ENCODE measurements at regions not wholly inside any gene's neighbourhood (a gene's known extent, or its start where the extent isn't known, plus 50 kb on each side); places are given as distances from the start of the nearest gene placed in this dataset.

GRCh38 chr6:167731216-167731615, 95.5 kb upstream of the AFDN start:
- Mint-ChIP-seq H3K27ac (no peak overlapping the region), H3K4me3 (no peak overlapping the region), H3K9me3 (peaks cover 7% of the 10 kb centered on the region), H3K36me3 (peaks cover 3% of the 10 kb centered on the region), H3K27me3 (peaks cover 10% of the 10 kb centered on the region), H3K4me1 (peaks cover 7% of the 10 kb centered on the region)
- ATAC-seq (ENCODE audit: low read depth) (no peak), DNase-seq (ENCODE audit: low spot score in 2 of 2) (no peak)

DNA sequence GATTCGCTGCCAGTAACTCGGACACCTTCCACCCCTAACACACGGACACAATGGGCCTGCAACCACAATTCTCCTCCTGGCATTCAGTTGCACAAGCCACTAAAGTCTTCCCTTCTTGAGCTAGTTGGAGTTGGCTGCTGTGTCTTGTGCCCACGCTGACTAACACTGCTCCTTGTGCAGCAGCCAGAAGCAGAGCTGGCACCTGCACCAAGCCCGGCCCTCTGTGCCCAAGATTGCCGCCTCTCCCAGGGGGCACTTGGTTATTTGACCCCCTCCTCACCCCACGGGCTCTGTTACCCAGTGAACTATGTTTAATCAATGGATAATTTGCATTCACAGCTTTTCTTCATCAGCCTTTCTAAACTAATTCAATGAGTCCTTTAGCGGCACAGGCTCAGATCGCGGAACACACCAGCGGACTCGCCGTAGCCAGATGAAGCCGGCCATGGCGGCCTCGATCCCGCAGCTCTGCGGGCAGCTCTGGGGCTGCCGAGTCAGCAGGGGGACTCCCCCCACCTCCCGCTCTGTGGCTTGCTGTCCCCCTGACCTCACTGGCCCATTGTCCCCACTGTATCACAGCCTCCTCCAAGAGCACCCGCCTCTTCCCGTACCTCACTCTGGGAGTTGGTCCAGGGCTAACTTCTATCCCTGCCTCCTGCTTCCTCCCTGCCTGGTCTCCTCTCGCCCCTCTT, 94.8 kb upstream of the AFDN start:
- H3K27ac Mint-ChIP-seq, result no peak overlapping the region
- ATAC-seq (ENCODE audit: low read depth) (no peak), DNase-seq (ENCODE audit: low spot score in 2 of 2) (no peak)
- H3K4me1 Mint-ChIP-seq, result peaks cover 7% of the 10 kb centered on the region
- H3K4me3 Mint-ChIP-seq, result no peak overlapping the region
- H3K36me3 Mint-ChIP-seq, result peaks cover 3% of the 10 kb centered on the region
- peaks cover 10% of the 10 kb centered on the region for H3K27me3 Mint-ChIP-seq
- peaks cover 7% of the 10 kb centered on the region for H3K9me3 Mint-ChIP-seq

- ATAC-seq (ENCODE audit: low read depth) (peak; percentile 47), DNase-seq (ENCODE audit: low spot score in 2 of 2) (no peak)
- H3K4me1 Mint-ChIP-seq, result peaks cover 7% of the 10 kb centered on the region
- peaks cover 12% of the 10 kb centered on the region for H3K27me3 Mint-ChIP-seq
- no peak overlapping the region for H3K4me3 Mint-ChIP-seq
- peak overlapping the region; percentile 57 for H3K27ac Mint-ChIP-seq
- H3K9me3 Mint-ChIP-seq, result peaks cover 7% of the 10 kb centered on the region
- H3K36me3 Mint-ChIP-seq, result peaks cover 3% of the 10 kb centered on the region
These were observed 92.7 kb upstream of the AFDN start for GRCh38 chr6:167733740-167734661.

DNA sequence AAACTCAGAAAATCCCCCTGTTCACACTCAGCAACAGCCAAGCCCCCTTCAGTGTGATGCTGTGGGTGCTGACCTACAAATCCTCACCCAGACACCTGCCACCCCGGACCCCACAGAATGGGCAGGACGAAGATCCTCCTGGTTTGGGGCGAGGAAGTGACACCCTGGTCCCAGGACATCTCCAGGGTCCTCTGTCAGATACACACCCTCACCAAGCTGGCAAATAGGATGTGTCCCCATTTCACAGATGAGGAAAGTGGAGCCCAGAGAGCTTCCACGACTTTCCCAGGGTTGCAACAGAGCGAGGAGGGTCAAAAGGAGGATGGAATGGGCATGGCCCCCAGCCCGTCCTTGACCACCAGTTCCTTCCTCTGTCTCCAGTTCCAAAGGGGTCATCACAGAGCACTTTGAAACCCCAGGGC, 92.0 kb upstream of the AFDN start:
- no peak for DNase-seq (ENCODE audit: low spot score in 2 of 2)
- peaks cover 7% of the 10 kb centered on the region for H3K4me1 Mint-ChIP-seq
- H3K27ac Mint-ChIP-seq, result no peak overlapping the region
- no peak overlapping the region for H3K4me3 Mint-ChIP-seq
- peaks cover 15% of the 10 kb centered on the region for H3K27me3 Mint-ChIP-seq
- peaks cover 3% of the 10 kb centered on the region for H3K36me3 Mint-ChIP-seq
- ATAC-seq (ENCODE audit: low read depth), result no peak
- H3K9me3 Mint-ChIP-seq, result peaks cover 7% of the 10 kb centered on the region

- Mint-ChIP-seq H3K4me1 (peaks cover 7% of the 10 kb centered on the region), H3K4me3 (no peak overlapping the region), H3K27ac (no peak overlapping the region), H3K9me3 (peaks cover 6% of the 10 kb centered on the region), H3K36me3 (peaks cover 2% of the 10 kb centered on the region), H3K27me3 (peaks cover 15% of the 10 kb centered on the region)
- DNase-seq (ENCODE audit: low spot score in 2 of 2), result no peak
- no peak for ATAC-seq (ENCODE audit: low read depth)
These were observed 91.4 kb upstream of the AFDN start for GRCh38 chr6:167735084-167735950.

DNA sequence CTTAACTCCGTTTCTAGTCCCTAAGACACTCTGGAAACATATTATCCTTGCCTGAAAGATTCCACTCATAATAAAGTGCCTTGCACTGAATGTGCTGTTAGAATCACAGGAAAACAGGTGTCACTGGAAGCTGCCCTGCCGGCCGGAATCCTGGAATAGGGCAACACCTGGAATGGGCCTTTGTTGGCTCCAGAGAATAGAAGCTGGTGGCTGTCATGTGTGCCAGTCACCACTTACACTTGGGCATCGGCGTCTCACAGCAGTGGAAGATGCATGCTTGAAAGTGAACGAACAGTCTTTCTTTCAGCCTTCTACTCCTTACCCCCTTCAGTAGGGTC, 90.8 kb upstream of the AFDN start:
- no peak for DNase-seq (ENCODE audit: low spot score in 2 of 2)
- Mint-ChIP-seq H3K27ac (no peak overlapping the region), H3K4me1 (peaks cover 7% of the 10 kb centered on the region), H3K4me3 (no peak overlapping the region), H3K36me3 (no peaks in the 10 kb centered on the region), H3K27me3 (peaks cover 14% of the 10 kb centered on the region), H3K9me3 (peaks cover 4% of the 10 kb centered on the region)
- ATAC-seq (ENCODE audit: low read depth), result no peak

DNA sequence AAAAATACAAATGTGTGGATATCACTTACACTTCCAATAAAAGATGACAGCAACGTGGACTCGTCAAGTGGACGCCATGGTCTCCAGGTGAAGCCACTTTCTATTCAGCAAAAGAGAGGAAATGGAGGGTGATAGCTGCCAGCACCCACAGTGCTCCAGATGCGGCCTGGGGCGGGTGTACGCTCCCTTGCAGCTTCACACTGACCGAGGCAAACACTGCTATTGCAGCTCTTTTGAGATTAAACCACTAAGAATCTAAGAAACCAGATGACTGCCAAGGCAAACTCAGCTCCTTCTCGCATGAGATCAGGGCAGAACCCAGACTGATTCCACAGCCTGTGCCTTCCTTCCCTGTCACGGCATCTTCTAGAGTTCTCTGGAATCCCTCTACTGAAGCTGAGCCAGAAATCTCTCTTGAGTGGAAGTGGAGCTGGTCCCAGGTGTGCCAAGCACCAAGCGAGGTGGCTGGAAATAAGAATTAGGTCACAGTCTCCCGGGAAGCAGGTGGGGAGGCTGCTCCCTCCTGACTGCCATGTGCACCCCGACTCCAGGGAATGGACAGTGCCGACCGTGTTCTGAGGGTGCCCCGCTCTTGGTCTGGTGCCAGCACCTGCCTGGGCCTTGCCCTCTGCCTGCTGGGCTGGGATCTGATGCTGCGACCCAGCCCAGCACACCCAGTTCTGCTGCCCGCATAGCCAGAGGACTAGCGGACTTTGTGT, 90.1 kb upstream of the AFDN start:
- H3K4me1 Mint-ChIP-seq, result peaks cover 7% of the 10 kb centered on the region
- peaks cover 14% of the 10 kb centered on the region for H3K27me3 Mint-ChIP-seq
- no peak overlapping the region for H3K27ac Mint-ChIP-seq
- DNase-seq (ENCODE audit: low spot score in 2 of 2) (no peak), ATAC-seq (ENCODE audit: low read depth) (no peak)
- peaks cover 4% of the 10 kb centered on the region for H3K9me3 Mint-ChIP-seq
- H3K4me3 Mint-ChIP-seq, result no peak overlapping the region
- H3K36me3 Mint-ChIP-seq, result no peaks in the 10 kb centered on the region

DNA sequence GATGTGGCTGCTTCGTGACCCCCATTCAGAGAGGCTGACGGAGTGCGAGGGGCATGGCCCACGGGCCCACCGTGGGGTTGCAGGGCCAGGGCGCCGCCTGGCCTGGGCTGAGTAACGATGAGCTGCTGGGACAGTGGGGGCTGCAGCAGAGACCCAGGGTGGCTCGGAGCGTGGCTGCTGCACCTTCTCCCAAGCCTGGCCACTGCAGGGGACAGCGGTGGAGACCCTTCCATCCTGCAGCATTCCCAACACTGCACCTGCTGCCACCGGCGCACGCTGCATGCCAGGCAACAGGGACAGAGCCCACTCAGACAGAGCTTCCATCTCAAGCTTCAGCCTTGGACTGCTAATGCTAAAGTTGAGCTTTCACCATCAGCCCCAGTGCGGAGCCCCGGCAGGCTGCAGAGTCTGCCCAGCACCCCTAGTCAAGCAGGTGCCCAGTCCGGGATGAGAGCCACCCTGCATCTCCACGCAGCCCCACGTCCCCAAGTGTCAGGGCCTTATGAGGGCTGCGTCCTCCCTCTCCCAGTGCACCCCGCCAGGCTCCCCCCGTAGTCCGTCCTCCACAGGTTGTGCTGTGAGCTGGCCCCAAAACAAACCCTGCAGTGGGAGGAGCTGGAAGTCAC, 89.4 kb upstream of the AFDN start:
- H3K36me3 Mint-ChIP-seq, result no peaks in the 10 kb centered on the region
- peaks cover 14% of the 10 kb centered on the region for H3K27me3 Mint-ChIP-seq
- peaks cover 4% of the 10 kb centered on the region for H3K9me3 Mint-ChIP-seq
- no peak for DNase-seq (ENCODE audit: low spot score in 2 of 2)
- H3K4me1 Mint-ChIP-seq, result peaks cover 7% of the 10 kb centered on the region
- H3K4me3 Mint-ChIP-seq, result no peak overlapping the region
- ATAC-seq (ENCODE audit: low read depth), result no peak
- no peak overlapping the region for H3K27ac Mint-ChIP-seq

- no peak for ATAC-seq (ENCODE audit: low read depth)
- Mint-ChIP-seq H3K9me3 (peaks cover 3% of the 10 kb centered on the region), H3K4me3 (no peak overlapping the region), H3K36me3 (no peaks in the 10 kb centered on the region), H3K27ac (no peak overlapping the region), H3K27me3 (peaks cover 13% of the 10 kb centered on the region), H3K4me1 (peaks cover 6% of the 10 kb centered on the region)
- no peak for DNase-seq (ENCODE audit: low spot score in 2 of 2)
These were observed 88.3 kb upstream of the AFDN start for GRCh38 chr6:167738386-167738785.

DNA sequence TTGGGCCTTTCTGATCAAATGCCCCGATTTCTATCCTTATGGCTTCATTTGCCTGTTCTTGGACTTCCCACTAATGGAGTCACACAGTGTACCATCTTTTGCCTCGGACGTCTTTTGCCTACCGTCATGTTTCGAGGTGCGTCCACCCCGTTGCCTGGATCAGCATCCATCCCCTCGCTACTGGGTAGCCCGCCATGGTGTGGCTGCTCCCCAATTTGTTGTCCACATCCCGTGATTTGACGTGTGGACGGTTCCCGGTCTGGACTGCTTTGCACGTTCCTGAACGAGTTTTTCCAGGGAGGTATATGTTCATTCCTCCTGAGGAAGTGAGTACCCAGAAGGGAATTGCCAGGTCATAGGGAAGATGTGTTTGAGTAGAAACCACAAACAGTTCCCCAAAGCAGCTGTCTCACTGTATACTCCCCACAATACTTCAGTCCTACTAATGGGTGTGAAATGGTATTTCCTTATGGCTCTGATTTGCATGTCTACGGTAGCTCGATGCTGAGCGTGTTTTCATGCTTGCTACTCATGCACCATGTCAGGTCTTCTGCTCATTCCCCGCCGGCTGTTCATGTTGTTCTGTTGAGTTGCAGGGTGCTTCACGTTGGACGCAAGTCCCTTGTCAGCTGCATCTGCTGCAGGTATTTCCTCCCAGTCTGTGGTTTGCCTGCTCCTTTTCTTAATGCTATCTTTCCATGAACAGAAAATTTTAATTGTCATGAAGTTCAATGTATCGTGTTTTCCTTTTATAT, 86.8 kb upstream of the AFDN start:
- ATAC-seq (ENCODE audit: low read depth) (no peak), DNase-seq (ENCODE audit: low spot score in 2 of 2) (no peak)
- H3K4me1 Mint-ChIP-seq, result peaks cover 4% of the 10 kb centered on the region
- no peak overlapping the region for H3K4me3 Mint-ChIP-seq
- no peaks in the 10 kb centered on the region for H3K36me3 Mint-ChIP-seq
- H3K9me3 Mint-ChIP-seq, result peaks cover 2% of the 10 kb centered on the region
- H3K27me3 Mint-ChIP-seq, result peaks cover 11% of the 10 kb centered on the region
- no peak overlapping the region for H3K27ac Mint-ChIP-seq

GRCh38 chr6:167742719-167743303, 83.9 kb upstream of the AFDN start:
- DNase-seq (ENCODE audit: low spot score in 2 of 2), result no peak
- Mint-ChIP-seq H3K4me3 (no peak overlapping the region), H3K27ac (no peak overlapping the region), H3K9me3 (no peaks in the 10 kb centered on the region), H3K36me3 (no peaks in the 10 kb centered on the region), H3K4me1 (no peaks in the 10 kb centered on the region), H3K27me3 (peaks cover 5% of the 10 kb centered on the region)
- no peak for ATAC-seq (ENCODE audit: low read depth)
